BLaER1 (cell line): ENCODE measurements at regions not wholly inside any gene's neighbourhood (a gene's known extent, or its start where the extent isn't known, plus 50 kb on each side); places are given as distances from the start of the nearest gene placed in this dataset.

Experiments
- H3K27ac ChIP-seq: shearing (Covaris generic); formaldehyde crosslinking; 2 replicates; pipeline ENCODE4 v1.8.1; 2022
- H3K27me3 ChIP-seq: shearing (Covaris generic); formaldehyde crosslinking; 2 replicates; pipeline ENCODE4 v1.8.1; 2022
- H3K36me3 ChIP-seq: shearing (Covaris generic); formaldehyde crosslinking; 2 replicates; pipeline ENCODE4 v1.8.1; 2022
- H3K4me1 ChIP-seq: shearing (Covaris generic); formaldehyde crosslinking; 2 replicates; pipeline ENCODE4 v1.8.1; 2022
- H3K4me2 ChIP-seq: shearing (Covaris generic); formaldehyde crosslinking; 2 replicates; pipeline ENCODE4 v1.8.1; 2022
- H3K4me3 ChIP-seq: shearing (Covaris generic); formaldehyde crosslinking; 2 replicates; pipeline ENCODE4 v1.8.1; 2022
- H3K9ac ChIP-seq: shearing (Covaris generic); formaldehyde crosslinking; 2 replicates; pipeline ENCODE4 v1.8.1; 2022
- H3K9me3 ChIP-seq: shearing (Covaris generic); formaldehyde crosslinking; 2 replicates; pipeline ENCODE4 v1.8.1; 2022
- H4K20me1 ChIP-seq: shearing (Covaris generic); formaldehyde crosslinking; 2 replicates; pipeline ENCODE4 v1.8.1; 2022
- Cebpa-rat ChIP-seq: shearing (Covaris generic); IDR thresholded peaks from 2 replicates; pipeline ENCODE4 v1.8.1; 2022

DNA sequence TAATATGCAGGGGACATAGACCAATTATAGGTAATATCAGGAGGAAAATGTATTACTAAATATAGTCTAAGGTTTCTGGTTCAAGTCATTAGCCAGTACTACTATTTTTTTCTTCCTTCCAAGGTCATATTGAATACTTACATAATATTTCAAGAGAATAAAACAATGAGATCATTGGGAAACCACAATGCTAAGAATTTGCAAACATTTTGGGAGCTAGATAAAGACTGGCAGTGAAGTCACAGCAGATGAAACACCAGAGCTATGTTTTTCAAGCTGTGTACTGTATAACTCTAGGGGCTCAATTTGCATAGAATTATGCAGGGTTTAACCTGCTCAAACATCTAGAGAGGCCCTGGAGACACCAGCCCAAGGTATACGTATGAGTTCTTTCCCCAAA is 80.5 kb upstream of the KCNH7 start:
- Histone ChIP-seq H3K9ac (no peak overlapping the region), H3K4me1 (no peaks in the 10 kb centered on the region), H3K27me3 (no peaks in the 10 kb centered on the region)

DNA sequence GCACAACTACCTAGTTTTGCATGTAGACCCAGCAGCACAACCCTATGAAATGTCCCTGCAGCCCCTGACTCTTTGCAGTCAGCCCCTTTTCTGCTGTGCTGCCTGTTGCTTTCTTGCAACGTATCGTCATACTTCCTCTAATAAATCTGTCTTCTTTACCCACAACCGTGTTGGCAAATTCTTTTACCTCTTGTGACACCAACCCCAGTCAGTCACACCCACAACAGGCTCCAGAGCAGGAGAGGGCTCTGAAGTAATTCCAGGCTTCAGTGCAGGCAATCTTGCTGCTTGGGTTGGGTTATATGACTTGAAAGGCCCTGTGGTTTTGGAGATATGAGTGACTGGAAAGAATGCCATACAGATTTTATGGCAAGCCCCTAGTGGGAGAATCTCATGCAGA is 79.1 kb upstream of the KCNH7 start:
- H3K4me2 ChIP-seq = no peak overlapping the region
- H3K9me3 ChIP-seq = no peaks in the 10 kb centered on the region
- no peaks in the 10 kb centered on the region for H3K27me3 ChIP-seq
- H3K36me3 ChIP-seq = no peaks in the 10 kb centered on the region
- no peaks in the 10 kb centered on the region for H3K4me1 ChIP-seq
- TF ChIP-seq Cebpa-rat = no peak
- no peak overlapping the region for H3K27ac ChIP-seq
- H3K9ac ChIP-seq = no peak overlapping the region
- H3K4me3 ChIP-seq = no peak overlapping the region
- H4K20me1 ChIP-seq = no peaks in the 10 kb centered on the region

More for the DNA sequence above, 80.5 kb upstream of the KCNH7 start:
- no peak overlapping the region for H3K27ac ChIP-seq
- TF ChIP-seq Cebpa-rat = no peak
- no peaks in the 10 kb centered on the region for H3K9me3 ChIP-seq
- H3K4me3 ChIP-seq = no peak overlapping the region
- H3K36me3 ChIP-seq = no peaks in the 10 kb centered on the region
- no peak overlapping the region for H3K4me2 ChIP-seq
- no peaks in the 10 kb centered on the region for H4K20me1 ChIP-seq

GRCh38 chr2:162916286-162916801 is 77.8 kb upstream of the KCNH7 start:
- no peak for TF ChIP-seq Cebpa-rat
- Histone ChIP-seq H3K27ac (no peak overlapping the region), H3K4me2 (no peak overlapping the region), H3K9me3 (no peaks in the 10 kb centered on the region), H3K4me1 (no peaks in the 10 kb centered on the region), H3K36me3 (no peaks in the 10 kb centered on the region), H3K9ac (no peak overlapping the region), H4K20me1 (no peaks in the 10 kb centered on the region), H3K27me3 (no peaks in the 10 kb centered on the region), H3K4me3 (no peak overlapping the region)

DNA sequence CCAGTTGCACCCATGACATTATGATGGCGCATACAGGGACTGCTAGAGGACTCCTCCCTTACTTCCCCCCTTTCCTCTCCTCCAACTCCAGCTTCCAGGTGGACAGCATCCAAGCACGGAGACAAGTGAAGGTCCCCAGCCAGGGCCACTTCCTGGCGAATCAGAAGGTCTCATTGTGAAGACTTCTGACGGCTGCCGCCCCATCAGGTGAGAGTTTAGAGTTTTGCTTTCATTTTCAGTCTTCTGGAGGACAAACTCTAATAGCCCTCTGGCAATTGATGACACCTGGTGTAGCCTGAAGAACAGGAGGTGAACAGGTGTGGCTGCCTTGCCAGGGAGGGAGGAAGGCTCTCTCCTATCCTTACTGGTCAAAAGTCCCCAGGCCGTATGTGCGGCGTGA is 77.3 kb upstream of the KCNH7 start:
- Histone ChIP-seq H3K36me3 (no peaks in the 10 kb centered on the region), H3K4me3 (no peak overlapping the region), H3K9me3 (no peaks in the 10 kb centered on the region), H4K20me1 (no peaks in the 10 kb centered on the region), H3K4me2 (no peak overlapping the region), H3K27me3 (no peaks in the 10 kb centered on the region), H3K9ac (no peak overlapping the region), H3K27ac (no peak overlapping the region), H3K4me1 (no peaks in the 10 kb centered on the region)
- no peak for TF ChIP-seq Cebpa-rat

DNA sequence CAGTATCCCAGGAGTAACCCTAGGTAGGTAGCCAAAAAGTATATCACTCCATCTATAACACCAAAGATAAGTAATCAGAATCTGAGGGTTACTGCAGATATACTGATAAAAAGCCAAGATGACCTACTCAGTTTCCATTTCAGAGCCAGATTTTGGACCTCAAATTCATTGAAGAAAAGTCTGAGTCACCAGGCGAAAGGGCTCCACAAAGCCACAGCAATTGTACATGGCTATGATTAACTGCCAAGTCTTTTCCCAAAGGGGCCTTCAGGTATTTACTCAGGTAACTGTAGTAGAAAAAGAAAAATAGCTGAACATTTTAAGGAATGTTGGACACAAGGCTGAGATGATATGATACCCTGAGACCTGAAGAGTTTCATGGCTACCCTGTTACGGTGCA is 75.6 kb upstream of the KCNH7 start:
- Histone ChIP-seq H3K36me3 (no peaks in the 10 kb centered on the region), H3K9me3 (no peaks in the 10 kb centered on the region), H3K4me3 (no peak overlapping the region), H4K20me1 (no peaks in the 10 kb centered on the region), H3K4me2 (no peak overlapping the region), H3K4me1 (no peaks in the 10 kb centered on the region), H3K27me3 (no peaks in the 10 kb centered on the region), H3K9ac (no peak overlapping the region), H3K27ac (no peak overlapping the region)
- TF ChIP-seq Cebpa-rat = no peak

DNA sequence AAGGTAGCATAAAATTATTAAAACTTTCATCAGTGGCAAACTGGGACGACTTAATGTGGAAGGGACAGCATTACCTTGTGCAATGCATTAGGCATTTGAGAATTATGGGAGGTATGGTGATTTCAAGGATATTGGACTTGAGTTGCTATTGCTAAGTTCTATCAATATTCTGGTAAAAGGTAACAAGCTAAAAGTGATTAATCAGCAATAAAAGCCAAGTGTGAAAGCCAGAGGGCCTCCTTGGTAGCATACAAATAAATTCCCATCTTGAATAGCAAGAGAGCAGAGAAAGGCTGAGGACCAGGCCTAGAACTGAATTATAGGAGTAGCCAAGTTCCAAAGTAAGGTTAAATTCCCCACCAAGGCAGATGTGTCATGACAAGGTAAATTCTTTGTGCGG is 74.2 kb upstream of the KCNH7 start:
- no peak overlapping the region for H3K4me2 ChIP-seq
- no peak overlapping the region for H3K4me3 ChIP-seq
- no peaks in the 10 kb centered on the region for H3K36me3 ChIP-seq
- no peak overlapping the region for H3K27ac ChIP-seq
- no peaks in the 10 kb centered on the region for H3K4me1 ChIP-seq
- no peaks in the 10 kb centered on the region for H4K20me1 ChIP-seq
- no peaks in the 10 kb centered on the region for H3K9me3 ChIP-seq
- TF ChIP-seq Cebpa-rat = no peak
- no peaks in the 10 kb centered on the region for H3K27me3 ChIP-seq
- H3K9ac ChIP-seq = no peak overlapping the region

DNA sequence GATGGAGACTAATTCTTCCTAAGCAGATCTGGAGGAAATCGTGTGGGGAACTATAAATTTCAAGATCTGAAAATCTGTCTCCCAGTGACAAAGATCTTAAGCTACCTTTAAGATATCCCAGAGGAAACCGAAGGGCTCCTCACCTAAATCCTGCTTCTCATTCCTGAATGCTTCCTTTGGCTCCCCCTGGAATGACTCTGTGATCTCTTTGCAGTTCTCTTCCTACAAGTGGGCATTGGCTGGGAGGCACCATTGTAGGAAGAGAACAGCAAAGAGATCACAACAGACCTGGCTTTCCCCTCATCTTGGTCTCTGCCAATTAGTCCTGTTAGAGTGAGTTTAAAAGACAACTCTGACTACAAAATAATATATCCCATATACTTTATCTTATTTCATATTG is 70.0 kb upstream of the KCNH7 start:
- H3K27me3 ChIP-seq = no peaks in the 10 kb centered on the region
- H3K4me2 ChIP-seq = no peak overlapping the region
- no peaks in the 10 kb centered on the region for H3K4me1 ChIP-seq
- H4K20me1 ChIP-seq = no peaks in the 10 kb centered on the region
- no peak overlapping the region for H3K4me3 ChIP-seq
- no peaks in the 10 kb centered on the region for H3K9me3 ChIP-seq
- H3K9ac ChIP-seq = no peak overlapping the region
- no peaks in the 10 kb centered on the region for H3K36me3 ChIP-seq
- no peak for TF ChIP-seq Cebpa-rat
- H3K27ac ChIP-seq = no peak overlapping the region

GRCh38 chr2:162890690-162891311 is 52.2 kb upstream of the KCNH7 start:
- no peaks in the 10 kb centered on the region for H3K4me1 ChIP-seq
- no peaks in the 10 kb centered on the region for H3K36me3 ChIP-seq
- H4K20me1 ChIP-seq = no peaks in the 10 kb centered on the region
- H3K4me3 ChIP-seq = no peak overlapping the region
- no peak for TF ChIP-seq Cebpa-rat
- H3K9ac ChIP-seq = no peak overlapping the region
- no peak overlapping the region for H3K27ac ChIP-seq
- H3K4me2 ChIP-seq = no peak overlapping the region
- no peaks in the 10 kb centered on the region for H3K27me3 ChIP-seq
- no peaks in the 10 kb centered on the region for H3K9me3 ChIP-seq

DNA sequence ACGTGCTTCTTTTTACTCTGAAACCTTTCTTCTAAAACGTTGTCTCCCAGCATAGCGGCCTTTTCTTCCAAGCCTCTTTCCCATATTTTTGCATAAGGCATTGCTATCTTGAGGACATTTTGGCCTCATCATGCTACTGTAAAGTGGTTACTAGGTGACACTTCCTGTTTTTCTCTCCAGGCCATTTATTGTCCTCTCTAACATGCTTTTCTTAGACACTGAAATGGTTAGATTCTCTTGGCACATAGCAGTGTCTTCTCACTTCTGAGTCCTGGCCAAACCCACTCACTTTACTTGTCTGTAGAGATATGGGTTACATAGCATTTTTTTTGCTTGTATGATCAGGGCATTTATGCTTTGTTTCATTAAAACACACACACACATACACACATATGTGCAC is 50.1 kb upstream of the KCNH7 start:
- no peaks in the 10 kb centered on the region for H4K20me1 ChIP-seq
- H3K9me3 ChIP-seq = no peaks in the 10 kb centered on the region
- no peak overlapping the region for H3K4me3 ChIP-seq
- H3K9ac ChIP-seq = no peak overlapping the region
- H3K27me3 ChIP-seq = no peaks in the 10 kb centered on the region
- H3K27ac ChIP-seq = no peak overlapping the region
- no peaks in the 10 kb centered on the region for H3K36me3 ChIP-seq
- H3K4me2 ChIP-seq = no peak overlapping the region
- no peak for TF ChIP-seq Cebpa-rat
- no peaks in the 10 kb centered on the region for H3K4me1 ChIP-seq
